GM12878 (cell line): ENCODE measurements at regions not wholly inside any gene's neighbourhood (a gene's known extent, or its start where the extent isn't known, plus 50 kb on each side); places are given as distances from the start of the nearest gene placed in this dataset.
A peak's percentile ranks its signal among the peaks of the same experiment; 100 is the strongest.

Source experiments
- ATAC-seq: fragments of 200-7000 bp; cut with Tn5 transposase; 3 replicates; pipeline ENCODE4 v1.9.1; 2020; ENCODE audit warnings: mild to moderate bottlenecking, moderate library complexity
- BruUV-seq: library from RNA; stranded (reverse); fragments of 400-500 nt; replicated peaks from 2 replicates; lab custom pipeline; 2021; lab: Mats Ljungman, UMichigan
- CTCF ChIA-PET: fragments of 300-600 bp; sonication (Branson Sonifier 250); formaldehyde crosslinking; extraction: SDS; loops from one replicate; lab custom pipeline; 2021; ENCODE audit warnings: inconsistent platforms; lab: Yijun Ruan, JAX
- POLR2A ChIA-PET: fragments of 350-600 bp; formaldehyde crosslinking; extraction: SDS; loops from one replicate; lab custom pipeline; 2021; ENCODE audit warnings: inconsistent platforms; lab: Charles Lee
- RAD21 ChIA-PET: fragments of 300-600 bp; sonication (Branson Sonifier 250); formaldehyde crosslinking; loops from one replicate; lab custom pipeline; 2023; ENCODE audit warnings: antibody characterized with exemption; ENCODE audit not compliant: unreplicated experiment; lab: Charles Lee
- SMC1A ChIA-PET: fragments of 300-600 bp; sonication (Branson Sonifier 250); formaldehyde crosslinking; loops from one replicate; lab custom pipeline; 2023; ENCODE audit not compliant: unreplicated experiment, uncharacterized antibody; lab: Charles Lee
- DNase-seq: peaks from one replicate; pipeline ENCODE4 v3.0.0-alpha.2; 2011; ENCODE audit warnings: low read depth, low spot score
- FAIRE-seq: peaks from 3 replicates; lab custom pipeline; 2011; peaks lifted over from hg19 to GRCh38; lab: Jason Lieb, UNC
- H2AFZ ChIP-seq: 2 replicates; pipeline ENCODE4 v1.6.0; 2011; ENCODE audit warnings: low read depth, low read length, control low read depth; ENCODE audit not compliant: control insufficient read depth
- H3K27ac ChIP-seq: 2 replicates; pipeline ENCODE4 v1.5.1; 2011; ENCODE audit warnings: control low read depth; ENCODE audit not compliant: control insufficient read depth, insufficient read depth
- H3K27me3 ChIP-seq, 2 experiments: replicated peaks in 1 of 2; 2 replicates each; pipeline versions ENCODE4 v1.6.0 to v1.6.1; 2011; ENCODE audit warnings: low read length in 1 of 2; ENCODE audit not compliant: control insufficient read depth in 2 of 2, insufficient read depth in 2 of 2
- H3K36me3 ChIP-seq, 2 experiments: 2 replicates each; pipeline ENCODE4 v1.5.1; 2011; ENCODE audit warnings: low read length in 1 of 2; ENCODE audit not compliant: control insufficient read depth in 2 of 2, insufficient read depth in 2 of 2
- H3K4me1 ChIP-seq: 2 replicates; pipeline ENCODE4 v1.6.1; 2011; ENCODE audit warnings: mild to moderate bottlenecking, low read length, moderate library complexity, mixed read lengths; ENCODE audit not compliant: control insufficient read depth, insufficient read depth
- H3K4me2 ChIP-seq: 2 replicates; pipeline ENCODE4 v1.6.0; 2011; ENCODE audit warnings: control low read depth; ENCODE audit not compliant: control insufficient read depth, insufficient read depth
- H3K4me3 ChIP-seq: fragments of 200-600 bp; sonication (generic); 2 replicates; pipeline ENCODE4 v1.5.1; 2016
- H3K79me2 ChIP-seq: 2 replicates; pipeline ENCODE4 v1.6.0; 2011; ENCODE audit warnings: low read length; ENCODE audit not compliant: control insufficient read depth, insufficient read depth
- H3K9ac ChIP-seq: 2 replicates; pipeline ENCODE4 v1.8.0; 2011; ENCODE audit warnings: low read length, control low read depth, mixed read lengths; ENCODE audit not compliant: control insufficient read depth, insufficient read depth
- H3K9me3 ChIP-seq: replicated peaks from 3 replicates; pipeline ENCODE4 v1.5.1; 2011; ENCODE audit warnings: mild to moderate bottlenecking, low read length; ENCODE audit not compliant: control insufficient read depth, insufficient read depth
- H4K20me1 ChIP-seq: 2 replicates; pipeline ENCODE4 v1.6.0; 2011; ENCODE audit not compliant: control insufficient read depth, insufficient read depth
- BACH1 ChIP-seq: fragments of 450-650 bp; IDR thresholded peaks from 2 replicates; pipeline ENCODE4 v1.6.1; 2017; ENCODE audit warnings: mild to moderate bottlenecking, borderline replicate concordance
- CBX5 ChIP-seq: sonication (generic); IDR thresholded peaks from 2 replicates; pipeline ENCODE4 v1.6.1; 2016; ENCODE audit warnings: low read depth, moderate library complexity, mild to moderate bottlenecking, inconsistent platforms
- EGR1 ChIP-seq, 2 experiments: IDR thresholded peaks; 1 replicate in 1 of 2; 2 replicates in 1 of 2; pipeline ENCODE4 v1.6.1; 2011 to 2012; ENCODE audit warnings: low read depth in 2 of 2, low read length in 2 of 2, borderline replicate concordance in 1 of 2, mild to moderate bottlenecking in 1 of 2, moderate library complexity in 1 of 2
- FOS ChIP-seq: IDR thresholded peaks from 3 replicates; pipeline ENCODE4 v1.6.1; 2011; ENCODE audit warnings: borderline replicate concordance; ENCODE audit not compliant: insufficient read length; ENCODE audit errors: extremely low read depth
- IKZF2 ChIP-seq, 2 experiments: fragments of 450-650 bp; IDR thresholded peaks; 2 replicates each; pipeline ENCODE4 v1.6.1; 2017; ENCODE audit warnings: mild to moderate bottlenecking in 2 of 2, moderate library complexity in 2 of 2
- KAT2A ChIP-seq: conservative IDR thresholded peaks from 2 replicates; pipeline ENCODE4 v1.6.1; 2011; ENCODE audit warnings: low read depth, low read length; ENCODE audit not compliant: control insufficient read depth
- NFYA ChIP-seq: IDR thresholded peaks from 2 replicates; pipeline ENCODE4 v1.6.1; 2011; ENCODE audit warnings: low read depth, mild to moderate bottlenecking, low read length, improper control_type of control experiment, borderline replicate concordance
- NFYB ChIP-seq: IDR thresholded peaks from 2 replicates; pipeline ENCODE4 v1.6.1; 2011; ENCODE audit warnings: low read depth, mild to moderate bottlenecking, low read length, improper control_type of control experiment, moderate library complexity; ENCODE audit not compliant: insufficient read depth
- PAX5 ChIP-seq: IDR thresholded peaks from 2 replicates; pipeline ENCODE4 v1.6.1; 2011; ENCODE audit warnings: low read depth, low read length, borderline replicate concordance
- SIX5 ChIP-seq: IDR thresholded peaks from 2 replicates; pipeline ENCODE4 v1.6.1; 2011; ENCODE audit warnings: mild to moderate bottlenecking, low read depth, low read length, moderate library complexity; ENCODE audit not compliant: severe bottlenecking
- SUZ12 ChIP-seq: fragments of 200-600 bp; sonication (generic); IDR thresholded peaks from one replicate; pipeline ENCODE4 v1.6.1; 2018; ENCODE audit warnings: antibody characterized with exemption, mild to moderate bottlenecking; ENCODE audit not compliant: unreplicated experiment
- TCF12 ChIP-seq: IDR thresholded peaks from 2 replicates; pipeline ENCODE4 v1.6.1; 2011; ENCODE audit warnings: low read depth, mild to moderate bottlenecking, low read length
- WGBS: methylation state at CpG from one replicate; pipeline ENCODE4 v1.1.6; 2016; ENCODE audit warnings: low lambda C conversion rate; ENCODE audit not compliant: insufficient replicate concordance, insufficient coverage; ENCODE audit errors: missing lambda C conversion rate; 5-methylcytosine and 5-hydroxymethylcytosine counted together
- in situ Hi-C: fragments of 300-500 bp; cut with MboI; formaldehyde crosslinking; loops from 9 replicates; pipeline ENCODE4 v1.14.3; 2018; ENCODE audit warnings: mixed read lengths
- intact Hi-C: fragments of 100-400 bp; cut with micrococcal nuclease; formaldehyde crosslinking; loops from one replicate; pipeline ENCODE4 v1.14.2; 2022; ENCODE audit not compliant: unreplicated experiment
- TF ChIP-seq, protein P1 (sequence below): IDR thresholded peaks from 2 replicates; pipeline ENCODE4 v1.6.1; 2011; ENCODE audit warnings: mild to moderate bottlenecking, low read depth, low read length, moderate library complexity; ENCODE audit not compliant: insufficient replicate concordance
- TF ChIP-seq, protein P2 (sequence below): fragments of 450-650 bp; formaldehyde crosslinking; IDR thresholded peaks from 2 replicates; pipeline ENCODE4 v1.5.0; 2022; ENCODE audit warnings: mild to moderate bottlenecking, missing genetic modification characterization
- TF ChIP-seq, protein P3 (sequence below): fragments of 450-650 bp; IDR thresholded peaks from 2 replicates; pipeline ENCODE4 v1.6.1; 2018; ENCODE audit warnings: borderline replicate concordance, mild to moderate bottlenecking; ENCODE audit not compliant: partially characterized antibody

DNA sequence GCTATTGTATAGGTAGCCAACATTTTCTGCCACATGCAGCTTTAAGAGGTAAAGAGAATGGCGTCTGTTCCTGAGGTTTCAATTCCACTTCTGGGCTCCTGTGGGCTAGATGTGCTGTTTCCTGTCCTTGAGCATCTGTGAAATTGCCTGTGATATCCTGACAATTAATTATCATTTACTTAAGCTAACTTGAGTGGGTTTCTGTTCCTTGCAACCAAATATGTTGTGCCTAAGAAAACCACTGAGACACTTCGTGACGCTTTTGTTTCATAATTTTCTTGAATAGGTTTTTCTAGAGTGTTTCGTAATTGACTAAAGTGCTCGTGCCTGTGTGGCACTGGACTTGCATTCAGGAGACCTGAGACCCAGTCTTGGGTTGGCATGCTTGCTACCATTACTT lies 127.3 kb upstream of the POU3F1 start:
- ATAC-seq, result peak; percentile 71
- Histone ChIP-seq H3K9me3 (no peaks in the 10 kb centered on the region), H4K20me1 (no peaks in the 10 kb centered on the region), H3K27me3 (no peaks in the 10 kb centered on the region), H3K4me1 (peaks cover 30% of the 10 kb centered on the region), H3K79me2 (no peaks in the 10 kb centered on the region), H3K9ac (peak overlapping the region; percentile 22; the same call in 1 of the 2 replicates), H2AFZ (peak overlapping the region; percentile 59), H3K4me2 (peak overlapping the region; percentile 96), H3K36me3 (no peaks in the 10 kb centered on the region), H3K27ac (peak overlapping the region; percentile 93), H3K4me3 (no peak overlapping the region)
- FAIRE-seq, result no peak
- RAD21 ChIA-PET, result interaction anchor here (0.6 to 3.5 kb wide), 27 partner anchors 12 to 366 kb away, joined by 3 to 32 read pairs (median 4); partner anchors contain the start of genes C1orf122 and YRDC
- CTCF ChIA-PET, result interaction anchor here (0.8 to 4.5 kb wide), 13 partner anchors 9 to 661 kb away, joined by 3 to 41 read pairs (median 4); no protein-coding TSS in a partner anchor
- POLR2A ChIA-PET, result interaction anchor here (0.8 to 4.2 kb wide), 7 partner anchors 9 to 146 kb away, joined by 3 to 29 read pairs (median 3); no protein-coding TSS in a partner anchor
- in situ Hi-C loops, result loop anchor here (5.0 kb wide), 1 partner anchor 52 kb away; no protein-coding TSS in a partner anchor
- intact Hi-C loops, result loop anchor here (1.0 to 10.0 kb wide), 5 partner anchors 21 to 482 kb away; partner anchors contain the start of gene CDCA8
- no TSS peak for BruUV-seq
- WGBS, result 31% methylated on average over 5 of the region's 5 CpGs
- SMC1A ChIA-PET, result interaction anchor here (0.5 to 5.7 kb wide), 26 partner anchors 9 to 924 kb away, joined by 3 to 74 read pairs (median 4); no protein-coding TSS in a partner anchor
- peak; percentile 46 for DNase-seq
- TF ChIP-seq, protein P1, sequence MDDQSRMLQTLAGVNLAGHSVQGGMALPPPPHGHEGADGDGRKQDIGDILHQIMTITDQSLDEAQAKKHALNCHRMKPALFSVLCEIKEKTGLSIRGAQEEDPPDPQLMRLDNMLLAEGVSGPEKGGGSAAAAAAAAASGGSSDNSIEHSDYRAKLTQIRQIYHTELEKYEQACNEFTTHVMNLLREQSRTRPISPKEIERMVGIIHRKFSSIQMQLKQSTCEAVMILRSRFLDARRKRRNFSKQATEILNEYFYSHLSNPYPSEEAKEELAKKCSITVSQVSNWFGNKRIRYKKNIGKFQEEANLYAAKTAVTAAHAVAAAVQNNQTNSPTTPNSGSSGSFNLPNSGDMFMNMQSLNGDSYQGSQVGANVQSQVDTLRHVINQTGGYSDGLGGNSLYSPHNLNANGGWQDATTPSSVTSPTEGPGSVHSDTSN, result no peak
- TF ChIP-seq, protein P2, sequence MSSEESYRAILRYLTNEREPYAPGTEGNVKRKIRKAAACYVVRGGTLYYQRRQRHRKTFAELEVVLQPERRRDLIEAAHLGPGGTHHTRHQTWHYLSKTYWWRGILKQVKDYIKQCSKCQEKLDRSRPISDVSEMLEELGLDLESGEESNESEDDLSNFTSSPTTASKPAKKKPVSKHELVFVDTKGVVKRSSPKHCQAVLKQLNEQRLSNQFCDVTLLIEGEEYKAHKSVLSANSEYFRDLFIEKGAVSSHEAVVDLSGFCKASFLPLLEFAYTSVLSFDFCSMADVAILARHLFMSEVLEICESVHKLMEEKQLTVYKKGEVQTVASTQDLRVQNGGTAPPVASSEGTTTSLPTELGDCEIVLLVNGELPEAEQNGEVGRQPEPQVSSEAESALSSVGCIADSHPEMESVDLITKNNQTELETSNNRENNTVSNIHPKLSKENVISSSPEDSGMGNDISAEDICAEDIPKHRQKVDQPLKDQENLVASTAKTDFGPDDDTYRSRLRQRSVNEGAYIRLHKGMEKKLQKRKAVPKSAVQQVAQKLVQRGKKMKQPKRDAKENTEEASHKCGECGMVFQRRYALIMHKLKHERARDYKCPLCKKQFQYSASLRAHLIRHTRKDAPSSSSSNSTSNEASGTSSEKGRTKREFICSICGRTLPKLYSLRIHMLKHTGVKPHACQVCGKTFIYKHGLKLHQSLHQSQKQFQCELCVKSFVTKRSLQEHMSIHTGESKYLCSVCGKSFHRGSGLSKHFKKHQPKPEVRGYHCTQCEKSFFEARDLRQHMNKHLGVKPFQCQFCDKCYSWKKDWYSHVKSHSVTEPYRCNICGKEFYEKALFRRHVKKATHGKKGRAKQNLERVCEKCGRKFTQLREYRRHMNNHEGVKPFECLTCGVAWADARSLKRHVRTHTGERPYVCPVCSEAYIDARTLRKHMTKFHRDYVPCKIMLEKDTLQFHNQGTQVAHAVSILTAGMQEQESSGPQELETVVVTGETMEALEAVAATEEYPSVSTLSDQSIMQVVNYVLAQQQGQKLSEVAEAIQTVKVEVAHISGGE (CRISPR knock-in tag), result no peak
- TF ChIP-seq EGR1 (IDR thresholded peaks at IDR 0.05; ENCODE audit: borderline replicate concordance in 1 of 2, low read depth in 2 of 2, low read length in 2 of 2) (no peak), FOS (no peak), NFYB (no peak), PAX5 (0 out of 2 replicates have a peak, but pooled peaks have one; percentile 31), KAT2A (no peak), CBX5 (0 out of 2 replicates have a peak, but pooled peaks have one; percentile 7), SIX5 (no peak), IKZF2 (IDR thresholded peaks at IDR 0.05) (peak; percentile 5 to 26; a peak in 2 of 4 replicates), TCF12 (no peak), NFYA (no peak), BACH1 (no peak), SUZ12 (no peak)
- TF ChIP-seq, protein P3, sequence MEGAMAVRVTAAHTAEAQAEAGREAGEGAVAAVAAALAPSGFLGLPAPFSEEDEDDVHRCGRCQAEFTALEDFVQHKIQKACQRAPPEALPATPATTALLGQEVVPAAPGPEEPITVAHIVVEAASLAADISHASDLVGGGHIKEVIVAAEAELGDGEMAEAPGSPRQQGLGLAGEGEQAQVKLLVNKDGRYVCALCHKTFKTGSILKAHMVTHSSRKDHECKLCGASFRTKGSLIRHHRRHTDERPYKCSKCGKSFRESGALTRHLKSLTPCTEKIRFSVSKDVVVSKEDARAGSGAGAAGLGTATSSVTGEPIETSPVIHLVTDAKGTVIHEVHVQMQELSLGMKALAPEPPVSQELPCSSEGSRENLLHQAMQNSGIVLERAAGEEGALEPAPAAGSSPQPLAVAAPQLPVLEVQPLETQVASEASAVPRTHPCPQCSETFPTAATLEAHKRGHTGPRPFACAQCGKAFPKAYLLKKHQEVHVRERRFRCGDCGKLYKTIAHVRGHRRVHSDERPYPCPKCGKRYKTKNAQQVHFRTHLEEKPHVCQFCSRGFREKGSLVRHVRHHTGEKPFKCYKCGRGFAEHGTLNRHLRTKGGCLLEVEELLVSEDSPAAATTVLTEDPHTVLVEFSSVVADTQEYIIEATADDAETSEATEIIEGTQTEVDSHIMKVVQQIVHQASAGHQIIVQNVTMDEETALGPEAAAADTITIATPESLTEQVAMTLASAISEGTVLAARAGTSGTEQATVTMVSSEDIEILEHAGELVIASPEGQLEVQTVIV, result no peak
